ENCODE measurements at regions not wholly inside any gene's neighbourhood (a gene's known extent, or its start where the extent isn't known, plus 50 kb on each side); places are given as distances from the start of the nearest gene placed in this dataset.
"Not testable (repeated sequence)": the region's sequence is repeated elsewhere in the genome, so short reads cannot be mapped to it uniquely, and the experiment has no call there.

DNA sequence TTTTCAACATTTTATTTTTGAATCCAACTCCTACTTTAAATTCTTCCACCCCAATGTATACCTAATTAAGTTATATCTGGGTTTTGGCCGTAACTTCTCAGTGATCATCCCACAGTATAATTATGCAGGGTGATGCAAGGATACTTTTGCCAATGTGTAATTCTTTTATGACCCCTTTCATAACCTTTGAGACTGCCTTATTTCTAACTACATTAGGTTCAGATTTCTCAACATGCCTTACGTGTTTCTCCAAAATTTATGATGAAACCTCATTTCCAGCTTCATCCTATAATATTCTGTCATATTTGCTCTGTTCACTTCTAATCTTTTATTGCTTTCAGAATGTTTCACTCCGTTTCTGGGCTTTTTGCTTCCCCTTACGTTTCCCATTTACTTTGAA, 1229.6 kb upstream of the ALCAM start:
- DNase-seq (ENCODE audit: low spot score), result no peak

DNA sequence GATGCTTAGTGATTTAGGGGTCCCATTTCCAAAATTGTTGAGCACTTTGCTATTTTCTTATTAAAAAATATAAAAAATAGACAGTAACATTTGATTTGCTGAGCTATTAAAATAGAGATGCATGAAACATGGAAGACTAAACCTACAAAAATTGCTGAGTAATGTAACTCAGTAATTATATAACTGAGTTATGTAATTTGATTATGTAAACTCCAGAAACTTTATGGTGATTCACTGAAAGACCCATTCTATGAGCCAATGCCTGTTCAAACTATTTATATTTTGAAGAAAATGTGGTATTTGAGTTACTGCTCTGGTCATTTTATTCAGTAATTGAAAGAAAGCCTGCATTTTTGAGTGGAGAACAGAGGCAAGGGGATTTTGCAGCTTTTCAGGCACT, 1221.5 kb upstream of the ALCAM start:
- DNase-seq (ENCODE audit: low spot score), result no peak

DNA sequence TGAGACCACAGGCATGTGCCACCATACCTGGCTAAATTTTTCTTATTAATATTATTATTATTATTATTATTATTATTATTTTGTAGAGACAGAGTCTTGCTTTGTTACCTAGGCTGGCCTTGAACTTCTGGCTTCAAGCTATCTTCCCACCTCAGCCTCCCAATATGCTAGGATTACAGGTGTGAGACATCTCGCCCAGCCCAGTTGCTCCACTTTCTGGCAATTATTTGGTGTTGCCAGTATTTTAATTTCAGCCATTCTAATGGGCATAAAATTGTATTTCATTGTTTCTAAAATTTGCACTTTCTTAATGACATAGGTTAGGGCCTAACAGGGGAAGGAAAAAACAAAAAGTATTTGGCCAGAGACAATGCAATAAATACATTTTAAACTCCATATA, 1217.6 kb upstream of the ALCAM start:
- no peak for DNase-seq (ENCODE audit: low spot score)

DNA sequence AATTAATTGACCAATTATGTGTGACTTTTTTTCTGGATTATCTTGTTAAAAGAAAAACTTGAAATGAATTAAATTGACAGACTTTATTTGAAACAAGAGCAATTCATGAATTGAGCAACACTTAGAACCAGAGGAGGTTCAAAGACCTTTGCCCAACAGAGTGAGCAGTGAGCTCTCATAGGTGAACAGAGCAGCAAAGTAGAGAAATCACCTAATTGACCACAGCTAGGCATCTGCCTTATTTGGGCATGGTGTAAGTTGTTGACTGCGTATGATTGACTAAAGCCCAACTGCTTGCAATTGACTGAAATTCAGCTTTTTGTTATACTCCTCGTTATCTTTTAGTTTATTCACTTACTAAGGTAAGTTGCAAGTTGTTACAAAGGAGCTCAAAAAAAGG, 1216.0 kb upstream of the ALCAM start:
- DNase-seq (ENCODE audit: low spot score), result no peak

DNA sequence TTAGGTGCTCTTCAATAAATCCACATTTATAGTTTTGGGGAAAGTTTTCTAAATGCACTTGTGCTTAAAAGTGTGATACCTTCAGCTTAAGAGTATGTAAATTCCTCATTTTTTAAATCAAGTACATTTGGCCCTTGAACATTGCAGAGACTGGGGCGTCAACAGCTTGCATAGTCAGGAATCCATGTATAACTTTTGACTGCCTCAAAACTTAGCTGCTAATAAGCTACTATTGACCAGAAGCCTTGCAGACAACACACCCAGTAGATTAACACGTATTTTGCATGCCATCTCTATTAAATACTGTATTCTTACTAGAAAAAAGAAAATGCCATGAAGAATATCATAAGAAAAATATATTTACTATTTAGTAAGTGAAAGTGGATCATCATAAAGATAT, 1211.8 kb upstream of the ALCAM start:
- no peak for DNase-seq (ENCODE audit: low spot score)

DNA sequence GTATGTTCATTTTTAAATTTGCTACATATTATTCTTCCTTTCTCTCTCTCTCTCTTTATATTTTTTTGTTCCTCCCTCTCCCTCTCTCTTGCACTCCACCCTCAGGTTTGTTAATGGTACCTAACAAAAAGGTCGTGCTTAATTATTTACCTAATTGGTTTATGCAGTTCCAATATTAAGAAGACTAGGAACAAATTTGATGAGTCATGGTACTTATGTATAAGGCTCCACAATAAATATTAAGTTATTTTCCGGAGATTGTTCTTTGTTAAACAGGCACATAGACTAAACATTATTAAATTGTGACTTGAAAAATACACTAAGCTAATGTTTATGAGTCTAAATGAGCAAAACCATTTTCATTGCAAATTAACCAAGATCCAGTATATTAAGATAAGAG, 1200.8 kb upstream of the ALCAM start:
- DNase-seq (ENCODE audit: low spot score), result no peak

DNA sequence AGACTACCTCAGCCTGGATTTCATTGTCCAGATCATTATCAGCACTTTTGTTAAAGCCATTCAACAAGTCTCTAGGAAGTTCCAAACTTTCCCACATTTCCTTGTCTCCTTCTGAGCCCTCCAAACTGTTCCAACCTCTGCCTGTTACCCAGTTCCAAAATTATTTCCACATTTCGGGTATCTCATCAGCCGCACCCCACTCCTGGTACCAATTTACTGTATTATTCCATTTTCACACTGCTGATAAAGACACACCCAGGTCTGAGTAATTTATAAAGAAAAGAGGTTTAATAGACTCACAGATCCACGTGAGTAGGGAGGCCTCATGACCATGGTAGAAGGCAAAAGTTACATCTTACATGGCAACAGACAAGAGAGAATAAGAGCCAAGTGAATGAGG, 1198.3 kb upstream of the ALCAM start:
- no peak for DNase-seq (ENCODE audit: low spot score)

DNA sequence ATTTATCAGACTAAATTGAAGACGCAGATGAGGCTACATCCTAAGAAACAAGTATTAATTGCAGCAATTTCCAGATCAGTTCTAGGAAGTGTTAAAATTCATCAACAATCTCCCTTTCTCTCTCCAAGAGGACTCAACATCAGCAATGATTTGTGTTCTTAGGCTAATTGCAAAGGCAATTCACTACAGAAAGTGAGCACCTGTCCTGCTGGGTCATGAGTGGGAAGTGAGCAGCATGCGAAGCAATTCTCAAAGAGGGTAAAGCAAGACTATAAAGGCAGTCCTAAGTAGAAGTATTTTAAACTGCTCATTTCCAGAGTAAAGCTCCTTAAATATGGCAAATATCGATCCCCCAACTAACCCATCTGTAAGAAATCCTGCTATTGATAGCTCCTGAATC, 1191.0 kb upstream of the ALCAM start:
- no peak for DNase-seq (ENCODE audit: low spot score)

DNA sequence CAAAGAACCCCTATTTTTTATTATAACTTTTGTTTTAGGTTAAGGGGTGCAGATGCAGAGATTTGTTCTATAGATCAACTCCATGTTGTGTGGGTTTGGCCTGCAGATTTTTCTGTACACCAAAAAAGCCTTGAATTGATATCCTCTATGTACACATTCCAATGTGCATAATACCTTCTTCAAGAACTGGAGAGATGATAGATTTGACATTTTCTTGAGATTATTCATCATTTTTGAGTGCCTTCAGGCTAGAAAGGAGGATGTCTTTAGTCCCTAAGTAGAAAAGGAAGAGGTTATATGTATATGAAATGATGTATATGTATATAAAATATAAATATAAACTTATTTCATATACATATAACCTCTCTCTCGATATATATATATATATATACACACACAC, 1190.0 kb upstream of the ALCAM start:
- no peak for DNase-seq (ENCODE audit: low spot score)

DNA sequence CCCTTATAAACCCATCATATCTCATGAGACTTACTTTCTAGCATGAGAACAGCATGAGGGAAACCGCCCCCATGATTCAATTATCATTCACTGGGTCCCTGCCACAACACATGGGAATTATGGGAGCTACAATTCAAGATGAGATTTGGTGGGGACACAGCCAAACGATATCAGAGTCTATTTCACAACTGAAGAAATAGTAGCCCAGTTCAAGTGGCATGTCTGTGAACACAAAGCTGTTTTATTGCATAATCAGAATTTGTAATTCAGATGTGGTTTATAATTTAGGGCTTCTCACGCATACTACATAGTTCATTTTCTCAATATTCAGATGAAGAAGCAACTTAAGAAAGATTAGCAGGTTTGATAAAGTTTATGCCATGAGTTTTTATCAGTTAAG, 1188.0 kb upstream of the ALCAM start:
- no peak for DNase-seq (ENCODE audit: low spot score)

DNA sequence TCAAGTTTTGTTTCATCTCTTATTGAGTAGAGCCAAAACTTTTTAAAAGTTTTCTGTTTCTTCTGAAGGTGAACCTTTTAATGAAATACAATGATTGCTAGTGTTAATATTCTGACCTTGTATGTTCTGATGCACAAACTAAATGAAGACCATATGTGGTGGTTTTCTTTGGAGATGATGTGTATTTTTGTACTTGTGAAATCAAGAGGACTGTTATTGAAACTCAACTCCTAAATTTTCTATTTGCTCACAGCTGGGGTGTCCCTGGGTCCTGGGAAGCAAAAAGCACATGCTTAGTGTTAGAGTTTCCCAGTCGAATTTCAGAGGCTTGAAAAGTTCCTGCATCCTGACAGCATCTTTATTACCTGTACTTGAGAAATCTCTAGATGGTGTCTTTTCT, 1185.8 kb upstream of the ALCAM start:
- no peak for DNase-seq (ENCODE audit: low spot score)

DNA sequence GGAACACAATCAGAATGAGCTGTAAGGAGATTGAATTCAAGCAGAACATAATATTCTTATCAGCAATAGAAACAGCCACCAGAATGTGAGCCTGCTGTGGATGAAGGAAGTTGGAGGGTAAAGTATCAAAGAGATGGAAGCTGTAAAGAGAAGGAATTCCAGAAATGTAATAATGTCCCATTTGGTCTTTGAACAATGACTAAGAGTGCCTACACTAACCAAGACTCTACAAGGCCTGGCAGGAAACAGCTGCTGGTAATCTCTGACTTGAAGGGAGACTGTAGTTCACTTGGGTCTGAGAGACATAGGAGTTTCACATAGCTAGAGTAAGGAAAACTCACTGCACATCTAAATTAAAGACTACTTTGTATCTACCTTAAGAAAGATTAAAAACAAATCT, 1176.0 kb upstream of the ALCAM start:
- no peak for DNase-seq (ENCODE audit: low spot score)

DNA sequence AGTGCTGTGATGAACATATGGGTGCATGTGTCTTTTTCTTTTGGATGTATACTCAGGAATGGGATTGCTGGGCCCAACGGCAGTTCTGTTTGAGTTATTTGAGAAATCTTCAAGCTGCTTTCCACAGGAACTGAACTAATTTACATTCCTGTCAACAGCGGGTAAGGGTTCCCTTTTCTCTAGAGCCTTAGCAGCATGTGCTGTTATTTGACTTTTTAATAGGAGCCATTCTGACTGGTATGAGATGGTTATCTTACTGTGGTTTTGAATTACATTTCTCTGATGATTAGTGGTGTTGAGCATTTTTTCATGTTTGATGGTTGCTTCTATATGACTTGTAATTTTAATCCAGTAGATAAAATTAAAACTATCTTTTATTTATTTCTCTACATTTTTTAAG, 1168.6 kb upstream of the ALCAM start:
- DNase-seq (ENCODE audit: low spot score), result no peak

DNA sequence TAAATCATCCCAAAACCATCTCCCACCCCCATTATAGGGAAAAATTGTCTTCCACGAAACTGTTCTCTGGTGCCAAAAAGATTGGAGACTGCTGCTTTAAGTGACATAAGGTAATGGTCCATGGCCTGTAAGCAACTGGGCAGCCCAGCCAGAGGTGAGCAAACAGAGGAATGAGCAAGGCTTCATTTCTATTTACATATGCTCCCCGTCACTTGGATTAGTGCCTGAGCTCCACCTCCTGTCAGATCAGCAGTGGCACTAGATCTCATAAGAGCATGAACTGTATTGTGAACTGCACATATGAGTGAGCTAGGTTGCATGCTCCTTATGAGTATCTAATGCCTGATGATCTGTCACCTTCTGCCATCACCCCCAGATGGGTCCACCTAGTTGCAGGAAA, 1159.8 kb upstream of the ALCAM start:
- no peak for DNase-seq (ENCODE audit: low spot score)

DNA sequence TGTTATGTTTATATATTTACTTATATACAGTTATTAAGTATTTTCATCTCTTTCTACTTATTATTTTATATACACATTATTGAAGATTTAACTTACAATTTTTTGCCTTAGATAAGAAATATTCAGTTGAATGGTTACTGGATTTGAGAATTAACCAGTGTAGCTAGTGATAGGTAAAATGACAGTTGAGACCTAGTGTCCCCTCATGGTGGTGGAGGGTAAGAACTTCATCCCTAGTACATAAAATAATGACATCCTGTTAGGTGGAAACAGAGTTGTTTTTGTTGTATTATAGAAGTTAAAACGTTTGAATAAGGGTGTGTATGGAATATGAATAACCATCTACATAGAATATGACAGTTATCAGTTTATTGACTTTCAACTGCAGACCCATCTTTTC, 1152.4 kb upstream of the ALCAM start:
- no peak for DNase-seq (ENCODE audit: low spot score)

DNA sequence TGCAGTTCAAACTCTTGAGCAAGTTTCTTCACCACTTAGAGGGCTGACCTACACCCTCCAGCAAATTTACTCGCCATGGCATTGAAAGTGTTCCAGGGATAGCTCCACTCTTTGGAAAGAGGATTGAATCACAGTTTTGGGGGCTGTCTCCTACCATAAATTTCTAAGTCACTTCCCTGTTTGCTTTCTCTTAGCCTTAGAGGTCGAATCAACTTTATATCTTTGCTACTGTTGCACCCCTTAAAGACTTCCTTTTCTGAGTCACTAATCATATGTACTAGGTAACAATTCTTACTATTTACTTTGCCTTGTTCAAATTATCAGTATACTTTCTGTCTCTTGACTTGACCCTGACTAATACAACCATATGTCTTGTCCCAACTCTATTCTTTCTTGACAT, 1151.8 kb upstream of the ALCAM start:
- DNase-seq (ENCODE audit: low spot score), result no peak

DNA sequence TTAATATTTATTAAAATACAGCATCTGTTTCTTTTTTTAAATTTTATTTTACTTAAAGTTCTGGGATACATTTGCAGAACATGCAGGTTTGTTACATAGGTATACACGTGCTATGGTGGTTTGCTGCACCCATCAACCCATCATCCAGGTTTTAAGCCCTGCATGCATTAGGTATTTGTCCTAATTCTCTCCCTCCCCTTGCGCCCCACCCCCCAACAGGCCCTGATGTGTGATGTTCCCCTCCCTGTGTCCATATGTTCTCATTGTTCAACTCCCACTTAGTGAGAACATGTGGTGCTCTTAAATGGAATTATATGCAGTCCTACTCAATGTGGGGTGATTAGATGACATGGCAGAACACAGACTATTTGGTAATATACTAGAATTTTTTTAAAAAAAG, 1147.7 kb upstream of the ALCAM start:
- DNase-seq (ENCODE audit: low spot score), result not testable (repeated sequence)

DNA sequence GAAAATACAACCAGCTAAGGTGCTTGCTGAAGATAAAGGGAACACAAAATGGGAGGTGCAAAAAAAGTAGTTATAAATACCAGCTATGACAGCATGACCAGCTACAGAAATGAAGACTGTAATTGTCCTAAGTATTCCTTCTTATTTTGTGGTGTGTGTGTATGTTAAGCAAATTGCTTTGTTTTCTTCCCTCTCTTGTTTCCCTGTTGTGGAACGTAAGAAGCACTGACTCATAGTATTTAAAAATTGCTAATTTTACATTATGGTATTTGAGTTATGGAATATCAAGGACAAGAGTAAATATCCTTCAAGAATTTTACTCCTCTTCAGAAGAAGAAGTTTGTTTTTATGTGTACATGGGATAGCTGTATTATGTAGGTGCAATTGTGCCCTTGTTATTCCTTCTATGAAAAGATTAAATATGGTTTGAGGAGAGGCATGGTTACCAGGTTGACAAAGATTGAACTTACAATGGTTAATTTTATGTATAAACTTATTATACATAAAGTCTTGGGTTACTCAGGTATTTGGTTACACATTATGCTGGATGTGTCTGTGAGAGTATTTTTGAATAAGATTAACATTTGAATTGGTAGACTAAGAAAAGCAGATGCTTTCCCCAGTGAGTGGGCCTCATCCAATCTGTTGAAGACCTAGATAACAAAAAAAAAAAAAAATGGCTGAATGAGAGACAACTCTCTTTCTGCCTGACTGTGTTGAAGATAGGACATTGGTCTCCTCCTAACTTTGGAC, 1132.1 kb upstream of the ALCAM start:
- no peak for DNase-seq (ENCODE audit: low spot score)

DNA sequence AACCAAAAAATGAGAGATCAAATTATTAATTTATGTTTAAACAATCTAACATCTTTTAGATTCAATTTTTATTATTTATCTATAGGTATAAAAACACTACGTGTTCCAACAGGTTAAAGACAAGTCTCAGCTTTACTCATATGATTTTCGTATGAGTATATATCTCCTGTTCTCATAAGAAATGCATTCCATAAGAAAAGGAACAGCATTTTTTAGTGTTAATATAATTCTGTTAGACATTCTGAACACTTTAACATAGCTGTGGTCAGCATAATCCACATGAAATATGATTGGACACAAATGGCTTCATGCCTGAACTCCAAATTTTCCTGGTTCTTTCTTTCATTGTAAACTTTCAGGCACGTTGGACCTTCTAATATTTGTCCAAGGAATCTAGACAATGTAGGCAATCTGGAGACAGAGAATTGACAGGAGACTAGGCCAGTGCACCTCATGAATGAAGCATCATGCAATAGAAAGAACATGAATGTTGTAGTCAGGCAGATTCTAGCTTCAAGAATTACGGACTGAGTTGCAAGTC, 1122.0 kb upstream of the ALCAM start:
- DNase-seq (ENCODE audit: low spot score), result no peak

DNA sequence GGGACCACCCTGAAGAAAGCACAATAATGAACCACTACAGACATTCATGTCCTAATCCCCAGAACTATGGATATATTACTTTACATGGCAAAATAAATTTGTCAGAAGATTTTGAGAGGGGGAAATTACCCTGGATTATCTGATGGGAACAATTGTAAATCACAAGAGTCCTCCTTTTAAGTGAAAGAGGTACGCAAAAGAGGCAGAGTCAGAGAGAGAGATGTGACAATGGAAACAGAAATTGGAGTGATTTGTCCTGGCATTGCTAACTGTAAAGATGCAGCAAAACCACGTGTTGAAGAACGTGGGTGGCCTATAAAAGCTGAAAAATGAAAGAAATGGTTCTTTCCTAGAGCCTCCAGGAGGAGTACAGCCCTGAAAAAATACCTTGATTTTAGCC, 1121.4 kb upstream of the ALCAM start:
- DNase-seq (ENCODE audit: low spot score), result no peak

DNA sequence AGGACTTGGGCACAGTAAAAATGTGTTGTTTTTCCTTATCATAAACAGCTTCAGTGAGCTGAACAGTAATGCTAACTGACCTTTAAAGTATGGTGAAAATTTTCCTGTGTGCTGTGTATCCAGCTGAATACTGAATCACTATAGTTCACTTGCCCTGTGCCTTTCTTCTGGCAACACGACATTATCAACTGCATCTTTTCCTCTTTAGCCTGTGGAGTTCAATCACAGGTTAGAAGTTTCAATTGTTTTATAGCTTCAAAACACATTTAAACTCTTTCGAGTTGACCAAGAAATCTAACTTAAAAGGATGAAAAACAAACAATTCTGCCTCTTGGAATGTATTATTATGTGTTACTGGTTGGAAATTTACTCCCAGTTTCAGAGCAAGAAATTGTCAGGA, 1120.7 kb upstream of the ALCAM start:
- DNase-seq (ENCODE audit: low spot score), result no peak

DNA sequence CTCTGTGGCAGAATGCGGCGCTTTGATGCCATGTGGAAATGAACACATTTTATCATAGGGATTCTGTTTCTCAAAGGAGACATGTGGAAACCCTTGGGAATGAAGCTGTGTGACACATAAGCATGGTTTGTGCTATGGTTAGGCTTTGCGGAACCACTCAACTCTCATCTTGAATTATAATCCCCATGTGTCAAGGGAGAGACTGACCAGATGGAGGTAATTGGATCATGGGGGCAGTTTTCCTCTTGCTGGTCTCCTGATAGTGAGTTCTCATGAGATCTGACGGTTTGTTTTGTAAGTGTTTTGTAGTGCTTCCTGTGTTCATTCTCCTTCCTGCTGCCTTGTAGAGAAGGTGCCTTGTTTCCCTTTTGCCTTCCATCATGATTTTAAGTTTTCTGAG, 1109.2 kb upstream of the ALCAM start:
- no peak for DNase-seq (ENCODE audit: low spot score)

DNA sequence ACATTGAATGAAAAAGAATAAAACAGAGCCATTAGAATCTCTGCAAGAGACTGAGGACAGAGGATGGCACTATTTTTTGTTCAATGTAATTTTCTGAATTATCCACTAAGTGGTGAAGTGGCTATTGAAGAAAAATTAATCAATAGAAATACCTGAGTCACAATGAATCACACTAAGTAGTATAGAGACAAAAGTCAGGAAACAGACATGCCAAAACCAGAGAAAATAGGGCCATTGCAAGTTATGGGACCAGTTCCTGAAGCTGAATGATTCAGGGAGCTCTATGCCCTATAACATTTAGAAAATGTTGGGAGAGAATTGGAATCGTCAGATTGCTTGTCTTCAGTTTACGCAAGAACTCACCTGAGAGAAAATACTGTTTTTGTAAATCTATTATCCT, 1103.2 kb upstream of the ALCAM start:
- DNase-seq (ENCODE audit: low spot score), result no peak

DNA sequence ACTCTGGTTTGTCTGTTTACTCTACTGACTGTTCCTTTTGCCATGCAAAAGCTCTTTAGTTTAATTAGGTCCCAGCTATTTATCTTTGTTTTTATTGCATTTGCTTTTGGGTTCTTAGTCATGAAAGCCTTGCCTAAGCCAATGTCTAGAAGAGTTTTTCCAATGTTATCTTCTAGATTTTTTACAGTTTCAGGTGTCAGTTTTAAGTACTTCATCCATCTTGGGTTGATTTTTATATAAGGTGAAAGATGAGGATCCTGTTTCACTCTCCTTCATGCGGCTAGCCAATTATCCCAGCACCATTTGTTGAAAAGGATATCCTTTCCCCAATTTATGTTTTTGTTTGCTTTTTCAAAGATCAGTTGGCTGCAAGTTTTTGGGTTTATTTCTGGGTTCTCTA, 1100.5 kb upstream of the ALCAM start:
- DNase-seq (ENCODE audit: low spot score), result not testable (repeated sequence)
